HG02938 (cell line): ENCODE measurements at regions not wholly inside any gene's neighbourhood (a gene's known extent, or its start where the extent isn't known, plus 50 kb on each side); places are given as distances from the start of the nearest gene placed in this dataset.
"Not testable (repeated sequence)": the region's sequence is repeated elsewhere in the genome, so short reads cannot be mapped to it uniquely, and the experiment has no call there.

Experiments
- ATAC-seq: cut with Tn5 transposase; IDR thresholded peaks from one replicate; pipeline ENCODE4 v1.9.1; 2021; ENCODE audit warnings: mild to moderate bottlenecking, moderate library complexity; ENCODE audit not compliant: unreplicated experiment

DNA sequence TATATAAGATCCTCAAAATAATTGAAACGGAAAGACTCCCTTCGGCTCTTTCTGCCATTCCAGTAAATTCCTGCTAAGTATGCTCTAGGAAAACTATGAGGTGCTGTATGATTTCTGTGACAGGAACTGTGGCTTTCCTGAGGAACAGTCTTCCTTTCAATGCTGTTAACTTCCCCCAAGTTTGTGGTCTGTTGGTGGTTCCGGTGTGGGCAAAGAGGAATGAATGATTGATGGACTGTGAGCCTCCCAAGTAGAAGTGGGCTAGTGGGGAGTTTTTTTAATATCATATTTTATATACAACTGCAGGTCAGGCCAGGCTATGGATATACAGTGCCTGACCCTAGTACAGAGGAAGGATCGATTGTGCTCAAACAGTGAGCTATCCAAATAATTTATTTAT lies 560.7 kb upstream of the RBFOX1 start:
- ATAC-seq = no peak

- no peak for ATAC-seq
Observed at GRCh38 chr16:6753553-6753952, 579.1 kb upstream of the RBFOX1 start.

GRCh38 chr16:6751191-6751590 lies 581.5 kb upstream of the RBFOX1 start:
- no peak for ATAC-seq

DNA sequence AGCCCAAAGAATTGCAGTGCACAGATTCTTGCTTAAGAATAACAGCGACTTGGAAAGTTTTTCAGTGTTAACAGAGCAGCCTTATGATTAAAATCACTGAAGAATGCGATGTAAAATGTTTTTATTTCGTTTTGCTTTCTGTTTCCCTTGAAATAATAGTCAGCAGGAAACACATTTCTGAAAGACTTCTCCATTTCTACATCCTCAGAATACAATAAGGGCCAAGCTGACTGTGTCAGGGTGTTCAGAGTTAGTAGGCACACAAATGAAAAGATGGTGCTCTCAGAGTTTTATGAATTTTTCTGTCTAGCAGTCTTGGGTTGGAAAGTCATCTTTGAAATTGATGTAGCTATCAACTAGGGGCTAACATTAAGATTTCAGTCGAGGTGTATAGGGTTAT lies 582.9 kb upstream of the RBFOX1 start:
- no peak for ATAC-seq

DNA sequence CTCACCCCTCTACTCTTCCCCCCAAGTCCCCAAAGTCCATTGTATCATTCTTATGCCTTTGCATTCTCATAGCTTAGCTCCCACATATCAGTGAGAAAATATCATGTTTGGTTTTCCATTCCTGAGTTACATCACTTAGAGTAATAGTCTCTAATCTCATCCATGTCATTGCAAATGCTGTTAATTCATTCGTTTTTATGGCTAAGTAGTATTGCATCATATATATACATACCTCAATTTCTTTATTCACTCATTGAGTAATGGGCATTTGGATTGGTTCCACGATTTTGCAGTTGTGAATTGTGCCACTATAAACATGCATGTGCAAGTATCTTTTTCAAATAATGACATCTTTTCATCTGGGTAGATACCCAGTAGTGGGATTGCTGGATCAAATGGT lies 596.3 kb upstream of the RBFOX1 start:
- ATAC-seq = not testable (repeated sequence)

- ATAC-seq = no peak
Observed at GRCh38 chr16:6735631-6736030, 597.0 kb upstream of the RBFOX1 start.

GRCh38 chr16:6732166-6732565 lies 600.5 kb upstream of the RBFOX1 start:
- ATAC-seq = no peak

GRCh38 chr16:6728381-6728780 lies 604.3 kb upstream of the RBFOX1 start:
- no peak for ATAC-seq

DNA sequence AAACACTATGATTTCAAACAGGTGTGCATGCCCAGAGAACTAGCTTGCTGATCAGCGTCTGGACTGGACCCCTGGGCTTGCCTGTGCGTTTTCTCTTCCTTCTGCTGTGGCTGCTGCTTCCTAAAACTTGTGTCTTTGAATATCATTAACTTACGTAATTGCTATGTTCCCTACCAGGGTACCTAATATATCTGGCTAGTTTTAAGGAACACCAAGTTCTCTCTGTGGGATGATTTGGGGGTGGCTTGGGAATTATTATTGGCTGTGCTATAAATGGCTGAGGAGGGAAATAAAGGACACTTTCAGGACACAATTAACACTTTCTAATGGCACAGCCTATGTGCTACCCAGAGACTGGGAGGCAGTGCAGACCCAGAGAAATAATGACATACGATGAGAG lies 606.0 kb upstream of the RBFOX1 start:
- ATAC-seq = no peak

DNA sequence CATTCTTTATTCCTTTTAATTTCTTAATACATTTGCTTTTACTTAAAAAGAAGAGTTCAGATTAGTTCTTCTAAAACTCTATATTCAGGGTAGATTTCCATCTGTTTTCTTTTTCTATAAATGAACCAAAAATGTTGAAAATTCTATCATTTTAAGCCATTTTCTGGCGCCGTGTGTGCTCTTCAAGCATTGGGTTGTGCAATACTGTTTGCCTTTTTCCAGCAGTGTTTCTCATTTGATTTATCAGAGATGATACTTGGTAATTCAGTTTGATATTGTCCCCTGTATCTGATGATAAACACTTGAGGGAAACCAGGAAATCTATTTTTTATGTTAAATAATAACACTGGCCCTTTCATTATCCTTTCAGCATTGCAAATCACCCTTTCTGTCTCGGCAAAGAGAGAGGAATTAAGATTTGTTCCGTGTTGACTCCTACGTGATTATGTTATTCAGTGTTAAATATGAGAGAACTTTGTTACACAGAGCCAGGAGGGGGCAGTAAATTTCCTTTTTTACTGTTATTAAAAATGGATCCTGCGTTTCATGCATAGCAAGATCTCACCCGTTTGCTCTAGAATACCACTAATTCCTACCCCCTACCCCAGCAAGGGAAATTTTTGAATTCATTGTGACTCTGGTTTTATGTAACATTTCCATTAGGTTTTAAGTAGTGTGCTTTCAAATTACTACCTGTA lies 606.9 kb upstream of the RBFOX1 start:
- no peak for ATAC-seq

- ATAC-seq = not testable (repeated sequence)
Observed at GRCh38 chr16:6725206-6725605, 607.4 kb upstream of the RBFOX1 start.

DNA sequence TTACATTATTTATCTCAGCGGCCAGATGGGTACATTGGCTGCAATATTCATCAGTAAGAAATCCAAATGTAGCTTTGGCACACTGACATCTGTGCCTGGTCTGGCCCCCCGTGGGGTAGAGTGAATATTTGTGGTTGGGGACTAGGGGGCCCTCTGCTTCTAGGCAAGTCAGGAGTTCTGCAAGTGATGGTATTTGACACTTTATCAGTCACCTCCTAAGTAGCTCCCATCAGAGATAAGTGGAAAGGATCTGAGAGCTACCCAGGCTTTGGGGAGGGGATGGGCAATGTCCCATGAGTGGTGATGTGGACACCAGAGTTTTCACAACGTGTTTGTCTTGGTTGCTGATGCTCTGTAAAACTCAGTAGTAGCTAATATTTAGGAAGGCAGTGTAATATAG lies 609.9 kb upstream of the RBFOX1 start:
- ATAC-seq = no peak

DNA sequence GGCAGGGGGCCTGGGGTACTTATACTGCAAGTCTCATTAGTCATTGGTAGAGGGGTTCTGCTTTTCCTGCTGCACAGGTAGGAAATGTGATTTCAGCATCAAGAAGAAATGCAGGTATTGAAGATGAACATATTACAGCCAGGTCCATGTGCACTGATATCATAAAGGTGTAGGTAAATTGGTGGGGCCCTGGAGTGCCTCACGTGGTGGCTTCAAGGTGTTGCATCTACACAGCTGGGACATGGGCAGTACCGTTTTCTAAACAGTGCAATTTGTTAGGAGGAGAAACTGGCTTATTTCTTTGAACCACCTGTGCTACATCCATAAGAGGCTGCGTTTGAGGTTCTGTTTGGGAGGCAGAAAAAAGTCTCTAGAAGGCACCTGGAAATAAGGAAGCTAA lies 618.1 kb upstream of the RBFOX1 start:
- ATAC-seq = no peak

DNA sequence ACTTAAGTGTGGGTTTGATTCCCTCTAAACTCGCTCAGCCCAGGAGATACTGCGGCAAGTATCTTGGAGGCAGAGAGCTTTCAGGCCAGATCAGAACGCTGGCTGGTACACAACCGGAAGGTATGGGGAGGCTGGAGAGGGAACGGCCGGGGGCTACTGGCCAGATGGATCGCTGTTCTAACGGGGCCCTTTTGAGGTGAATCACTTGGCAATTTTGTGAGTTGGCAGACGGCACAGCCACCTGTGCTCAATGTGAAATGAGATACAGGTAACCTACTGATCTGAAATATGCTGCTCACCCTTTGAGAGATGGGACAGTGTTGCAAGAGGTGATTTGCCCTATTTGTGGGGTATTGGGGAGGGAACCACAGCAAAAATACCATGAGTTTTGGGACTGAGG lies 622.9 kb upstream of the RBFOX1 start:
- no peak for ATAC-seq

GRCh38 chr16:6708576-6709215 lies 623.9 kb upstream of the RBFOX1 start:
- no peak for ATAC-seq

DNA sequence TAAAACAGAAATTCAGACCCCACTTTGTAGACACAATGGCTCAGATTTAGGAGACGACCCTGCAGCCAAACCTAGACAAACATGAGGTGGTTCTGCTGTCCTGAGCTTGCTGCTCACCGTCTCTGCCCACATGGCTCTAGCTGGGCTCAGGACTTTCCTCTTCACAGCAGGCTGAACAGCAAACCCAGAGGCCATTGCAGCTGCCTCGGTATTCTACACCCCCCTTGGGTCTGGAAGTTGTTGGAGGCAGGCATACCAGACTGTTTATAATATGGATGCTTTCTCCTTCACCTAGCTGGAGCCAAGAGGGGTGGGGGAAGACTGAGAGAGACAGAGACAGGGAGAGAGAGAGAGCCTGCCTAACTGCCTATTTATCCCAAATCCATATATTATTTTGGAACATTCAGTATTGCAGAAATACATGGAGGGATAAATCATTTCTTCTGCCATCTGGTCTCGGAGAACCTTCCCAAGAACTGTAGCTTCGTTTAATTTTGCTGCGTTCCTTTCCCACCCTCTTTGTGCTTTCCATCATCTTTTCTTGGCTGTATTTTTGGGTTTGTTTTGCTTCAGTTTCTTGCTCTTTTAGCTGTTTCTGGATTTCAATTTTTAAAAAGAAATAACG lies 628.2 kb upstream of the RBFOX1 start:
- no peak for ATAC-seq

DNA sequence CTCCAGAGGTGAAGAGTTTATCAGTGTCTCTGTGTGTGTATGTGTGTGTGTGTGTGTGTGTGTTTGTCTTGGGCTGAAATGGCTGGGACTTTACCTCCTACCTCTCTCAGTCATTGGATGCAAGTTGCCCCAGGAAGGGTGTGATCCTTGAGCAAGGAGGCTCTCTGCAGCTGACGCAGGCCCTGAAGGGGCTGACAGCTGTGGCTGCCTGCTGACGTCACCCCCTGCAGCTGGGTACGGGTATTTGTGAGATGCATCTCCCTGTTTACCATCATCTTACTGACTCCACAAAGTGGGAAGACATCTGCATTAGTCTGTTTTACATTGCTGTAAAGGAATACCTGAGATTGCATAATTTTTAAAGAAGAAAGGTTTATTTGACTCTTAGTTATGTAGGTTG lies 631.5 kb upstream of the RBFOX1 start:
- no peak for ATAC-seq

DNA sequence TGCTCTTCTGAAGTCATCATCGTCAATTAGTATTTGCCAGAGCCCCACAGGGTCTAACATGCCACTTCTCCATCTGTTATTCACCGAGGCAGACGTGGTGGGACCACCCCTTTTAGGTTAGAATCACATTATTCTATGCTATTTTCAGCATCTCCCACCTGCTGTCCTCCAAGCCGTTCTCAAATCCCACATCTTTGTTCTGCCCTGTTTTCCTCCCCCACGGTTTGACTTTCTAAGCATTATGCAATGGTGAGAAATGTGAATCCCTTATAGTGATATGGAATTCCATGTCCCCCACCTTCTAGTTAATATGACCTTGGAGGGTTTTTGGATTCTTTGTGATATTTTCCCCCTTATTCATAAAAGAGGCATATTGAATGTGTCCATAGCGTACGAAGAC lies 634.1 kb upstream of the RBFOX1 start:
- ATAC-seq = no peak

GRCh38 chr16:6695666-6696065 lies 637.0 kb upstream of the RBFOX1 start:
- no peak for ATAC-seq

- ATAC-seq = no peak
Observed at GRCh38 chr16:6694636-6695035, 638.0 kb upstream of the RBFOX1 start.

- ATAC-seq = not testable (repeated sequence)
Observed at GRCh38 chr16:6693418-6693817, 639.2 kb upstream of the RBFOX1 start.

GRCh38 chr16:6692874-6693273 lies 639.8 kb upstream of the RBFOX1 start:
- no peak for ATAC-seq
